ENCODE measurements at regions not wholly inside any gene's neighbourhood (a gene's known extent, or its start where the extent isn't known, plus 50 kb on each side); places are given as distances from the start of the nearest gene placed in this dataset.
"Not testable (repeated sequence)": the region's sequence is repeated elsewhere in the genome, so short reads cannot be mapped to it uniquely, and the experiment has no call there.

GRCh38 chr2:4972472-4972871 is 719.7 kb upstream of the SOX11 start:
- no peak overlapping the region for H3K4me3 ChIP-seq

GRCh38 chr2:4973354-4973753 is 718.8 kb upstream of the SOX11 start:
- no peaks in the 10 kb centered on the region for H3K9me3 ChIP-seq
- DNase-seq (ENCODE audit: low spot score in 2 of 2): no peak
- in situ Hi-C loops (cut with MboI; ENCODE audit: low sequenced_read_pairs): no loop called here

More at GRCh38 chr2:4972472-4972871, 719.7 kb upstream of the SOX11 start:
- Histone ChIP-seq H3K4me1 (no peaks in the 10 kb centered on the region), H3K9me3 (no peaks in the 10 kb centered on the region), H3K36me3 (replicated peaks) (no peaks in the 10 kb centered on the region), H3K27me3 (ENCODE audit: low read depth) (no peaks in the 10 kb centered on the region)
- in situ Hi-C loops (cut with MboI; ENCODE audit: low sequenced_read_pairs): no loop called here
- DNase-seq (ENCODE audit: low spot score in 2 of 2): no peak

GRCh38 chr2:4973973-4974372 is 718.2 kb upstream of the SOX11 start:
- in situ Hi-C loops (cut with MboI; ENCODE audit: low sequenced_read_pairs): no loop called here

More at GRCh38 chr2:4973354-4973753, 718.8 kb upstream of the SOX11 start:
- H3K36me3 ChIP-seq (replicated peaks): no peaks in the 10 kb centered on the region
- no peak overlapping the region for H3K4me3 ChIP-seq
- no peaks in the 10 kb centered on the region for H3K27me3 ChIP-seq (ENCODE audit: low read depth)
- no peaks in the 10 kb centered on the region for H3K4me1 ChIP-seq

GRCh38 chr2:4976407-4976806 is 715.8 kb upstream of the SOX11 start:
- H3K36me3 ChIP-seq (replicated peaks): no peaks in the 10 kb centered on the region
- no peaks in the 10 kb centered on the region for H3K27me3 ChIP-seq (ENCODE audit: low read depth)
- no peaks in the 10 kb centered on the region for H3K9me3 ChIP-seq
- DNase-seq (ENCODE audit: low spot score in 2 of 2): no peak
- in situ Hi-C loops (cut with MboI; ENCODE audit: low sequenced_read_pairs): no loop called here
- H3K4me3 ChIP-seq: no peak overlapping the region
- H3K4me1 ChIP-seq: no peaks in the 10 kb centered on the region

More at GRCh38 chr2:4973973-4974372, 718.2 kb upstream of the SOX11 start:
- Histone ChIP-seq H3K4me1 (no peaks in the 10 kb centered on the region), H3K36me3 (replicated peaks) (no peaks in the 10 kb centered on the region), H3K27me3 (ENCODE audit: low read depth) (no peaks in the 10 kb centered on the region), H3K4me3 (no peak overlapping the region), H3K9me3 (no peaks in the 10 kb centered on the region)
- DNase-seq (ENCODE audit: low spot score in 2 of 2): no peak

- no peaks in the 10 kb centered on the region for H3K9me3 ChIP-seq
- no peaks in the 10 kb centered on the region for H3K36me3 ChIP-seq (replicated peaks)
- H3K4me3 ChIP-seq: no peak overlapping the region
- H3K27me3 ChIP-seq (ENCODE audit: low read depth): no peaks in the 10 kb centered on the region
- no peaks in the 10 kb centered on the region for H3K4me1 ChIP-seq
- in situ Hi-C loops (cut with MboI; ENCODE audit: low sequenced_read_pairs): no loop called here
- DNase-seq (ENCODE audit: low spot score in 2 of 2): no peak
These were observed 713.1 kb upstream of the SOX11 start for GRCh38 chr2:4979111-4979510.

- Histone ChIP-seq H3K36me3 (replicated peaks) (no peaks in the 10 kb centered on the region), H3K9me3 (no peaks in the 10 kb centered on the region), H3K4me3 (no peak overlapping the region), H3K4me1 (no peaks in the 10 kb centered on the region), H3K27me3 (ENCODE audit: low read depth) (no peaks in the 10 kb centered on the region)
- DNase-seq (ENCODE audit: low spot score in 2 of 2): no peak
- in situ Hi-C loops (cut with MboI; ENCODE audit: low sequenced_read_pairs): no loop called here
These were observed 711.2 kb upstream of the SOX11 start for GRCh38 chr2:4980995-4981394.

GRCh38 chr2:4981802-4982409 is 710.3 kb upstream of the SOX11 start:
- DNase-seq (ENCODE audit: low spot score in 2 of 2): no peak
- Histone ChIP-seq H3K4me1 (no peaks in the 10 kb centered on the region), H3K27me3 (ENCODE audit: low read depth) (no peaks in the 10 kb centered on the region), H3K36me3 (replicated peaks) (no peaks in the 10 kb centered on the region), H3K9me3 (no peaks in the 10 kb centered on the region), H3K4me3 (no peak overlapping the region)
- in situ Hi-C loops (cut with MboI; ENCODE audit: low sequenced_read_pairs): no loop called here

- DNase-seq (ENCODE audit: low spot score in 2 of 2); in situ Hi-C loops (cut with MboI; ENCODE audit: low sequenced_read_pairs); H3K4me1 ChIP-seq; H3K4me3 ChIP-seq; H3K36me3 ChIP-seq (replicated peaks); H3K9me3 ChIP-seq; H3K27me3 ChIP-seq (ENCODE audit: low read depth): not testable (repeated sequence)
These were observed 703.7 kb upstream of the SOX11 start for GRCh38 chr2:4988444-4988843.

GRCh38 chr2:4992226-4992625 is 700.0 kb upstream of the SOX11 start:
- no peaks in the 10 kb centered on the region for H3K36me3 ChIP-seq (replicated peaks)
- no peak for DNase-seq (ENCODE audit: low spot score in 2 of 2)
- in situ Hi-C loops (cut with MboI; ENCODE audit: low sequenced_read_pairs): no loop called here

GRCh38 chr2:4995466-4995865 is 696.7 kb upstream of the SOX11 start:
- no peaks in the 10 kb centered on the region for H3K4me1 ChIP-seq
- DNase-seq (ENCODE audit: low spot score in 2 of 2): no peak

More at GRCh38 chr2:4992226-4992625, 700.0 kb upstream of the SOX11 start:
- Histone ChIP-seq H3K4me1 (no peaks in the 10 kb centered on the region), H3K4me3 (no peak overlapping the region), H3K27me3 (ENCODE audit: low read depth) (no peaks in the 10 kb centered on the region), H3K9me3 (no peaks in the 10 kb centered on the region)

GRCh38 chr2:5007596-5007995 is 684.6 kb upstream of the SOX11 start:
- Histone ChIP-seq H3K27me3 (ENCODE audit: low read depth) (no peaks in the 10 kb centered on the region), H3K9me3 (no peaks in the 10 kb centered on the region; the same call in 1 of the 2 replicates), H3K4me3 (no peak overlapping the region), H3K4me1 (no peaks in the 10 kb centered on the region), H3K36me3 (replicated peaks) (no peaks in the 10 kb centered on the region)
- no peak for DNase-seq (ENCODE audit: low spot score in 2 of 2)
- in situ Hi-C loops (cut with MboI; ENCODE audit: low sequenced_read_pairs): no loop called here

More at GRCh38 chr2:4995466-4995865, 696.7 kb upstream of the SOX11 start:
- no peaks in the 10 kb centered on the region for H3K36me3 ChIP-seq (replicated peaks)
- no peaks in the 10 kb centered on the region for H3K9me3 ChIP-seq
- in situ Hi-C loops (cut with MboI; ENCODE audit: low sequenced_read_pairs): no loop called here
- no peak overlapping the region for H3K4me3 ChIP-seq
- H3K27me3 ChIP-seq (ENCODE audit: low read depth): no peaks in the 10 kb centered on the region

- in situ Hi-C loops (cut with MboI; ENCODE audit: low sequenced_read_pairs): no loop called here
- no peaks in the 10 kb centered on the region for H3K4me1 ChIP-seq
- no peak overlapping the region for H3K4me3 ChIP-seq
- no peak for DNase-seq (ENCODE audit: low spot score in 2 of 2)
- H3K36me3 ChIP-seq (replicated peaks): no peaks in the 10 kb centered on the region
- H3K9me3 ChIP-seq: no peaks in the 10 kb centered on the region
- no peaks in the 10 kb centered on the region for H3K27me3 ChIP-seq (ENCODE audit: low read depth)
These were observed 672.9 kb upstream of the SOX11 start for GRCh38 chr2:5019324-5019723.

- DNase-seq (ENCODE audit: low spot score in 2 of 2): no peak
- Histone ChIP-seq H3K36me3 (replicated peaks) (no peaks in the 10 kb centered on the region), H3K9me3 (no peaks in the 10 kb centered on the region), H3K4me3 (no peak overlapping the region), H3K27me3 (ENCODE audit: low read depth) (no peaks in the 10 kb centered on the region), H3K4me1 (no peaks in the 10 kb centered on the region)
- in situ Hi-C loops (cut with MboI; ENCODE audit: low sequenced_read_pairs): no loop called here
These were observed 671.9 kb upstream of the SOX11 start for GRCh38 chr2:5020116-5020875.

- H3K4me1 ChIP-seq: no peaks in the 10 kb centered on the region
- no peaks in the 10 kb centered on the region for H3K27me3 ChIP-seq (ENCODE audit: low read depth)
- in situ Hi-C loops (cut with MboI; ENCODE audit: low sequenced_read_pairs): no loop called here
- no peak overlapping the region for H3K4me3 ChIP-seq
- H3K9me3 ChIP-seq: no peaks in the 10 kb centered on the region
- no peaks in the 10 kb centered on the region for H3K36me3 ChIP-seq (replicated peaks)
- no peak for DNase-seq (ENCODE audit: low spot score in 2 of 2)
These were observed 671.0 kb upstream of the SOX11 start for GRCh38 chr2:5021136-5021535.
